Right lobe of liver (tissue), 6 donors: ENCODE measurements at regions not wholly inside any gene's neighbourhood (a gene's known extent, or its start where the extent isn't known, plus 50 kb on each side); places are given as distances from the start of the nearest gene placed in this dataset.

Source experiments
- ATAC-seq, 4 donors: fragments of 200-7000 bp; cut with Tn5 transposase; one replicate each; pipeline ENCODE4 v1.9.1; 2020; ENCODE audit warnings: mild to moderate bottlenecking in 4 of 4, moderate library complexity in 4 of 4
- DNase-seq, 3 donors: peaks; one replicate each; pipeline ENCODE4 v3.0.0-alpha.2; 2020
- H3K27ac ChIP-seq, 3 donors: fragments of 200-600 bp; one replicate each; pipeline ENCODE4 v1.8.0; 2022
- H3K27me3 ChIP-seq, 2 donors: fragments of 200-600 bp; one replicate each; pipeline ENCODE4 v1.8.0; 2022
- H3K36me3 ChIP-seq, 4 donors: fragments of 200-600 bp; sonication (generic) in 1 of 4; one replicate each; pipeline versions ENCODE4 v1.5.1 to v1.8.0; 2017 to 2022; ENCODE audit warnings: control low read depth in 1 of 4
- H3K4me1 ChIP-seq, 4 donors: fragments of 200-600 bp; sonication (generic) in 1 of 4; one replicate each; pipeline versions ENCODE4 v1.5.1 to v1.8.0; 2017 to 2022; ENCODE audit warnings: control low read depth in 1 of 4
- H3K4me3 ChIP-seq, 3 donors: fragments of 200-600 bp; one replicate each; pipeline ENCODE4 v1.8.0; 2022
- H3K9me3 ChIP-seq, 4 donors: fragments of 200-600 bp; sonication (generic) in 1 of 4; one replicate each; pipeline versions ENCODE4 v1.5.1 to v1.8.0; 2017 to 2022; ENCODE audit warnings: control low read depth in 1 of 4
- POLR2A ChIP-seq: fragments of 450-650 bp; IDR thresholded peaks from one replicate; pipeline ENCODE4 v1.6.1; 2017; ENCODE audit warnings: antibody characterized with exemption, mild to moderate bottlenecking
- WGBS: methylation state at CpG from one replicate; pipeline ENCODE4 v1.1.6; 2018; ENCODE audit warnings: low coverage, low lambda C conversion rate; ENCODE audit not compliant: insufficient coverage; ENCODE audit errors: missing lambda C conversion rate; 5-methylcytosine and 5-hydroxymethylcytosine counted together
- intact Hi-C, 2 donors: fragments of 100-400 bp; cut with DNase I; formaldehyde crosslinking; loops; one replicate each; pipeline versions ENCODE4 v1.11.2 to v1.14.1; 2022
- TF ChIP-seq, protein P1 (sequence below), 4 donors: fragments of 200-600 bp in 3 of 4; fragments of 450-650 bp in 1 of 4; IDR thresholded peaks; one replicate each; pipeline versions ENCODE4 v1.5.1 to v1.8.0; 2016 to 2022; ENCODE audit warnings: antibody characterized with exemption in 4 of 4, mild to moderate bottlenecking in 2 of 4
- donor health status: DM: no; HTN: yes; CAD: no.
- donor health status: DM: no; HTN: no; CAD: no.
- donor health status: DM: no; HTN: no; CAD: no.
- donor health status: DM: no; HTN: yes; CAD: no.
- donor health status: DM: no; HTN: yes; CAD: no.

DNA sequence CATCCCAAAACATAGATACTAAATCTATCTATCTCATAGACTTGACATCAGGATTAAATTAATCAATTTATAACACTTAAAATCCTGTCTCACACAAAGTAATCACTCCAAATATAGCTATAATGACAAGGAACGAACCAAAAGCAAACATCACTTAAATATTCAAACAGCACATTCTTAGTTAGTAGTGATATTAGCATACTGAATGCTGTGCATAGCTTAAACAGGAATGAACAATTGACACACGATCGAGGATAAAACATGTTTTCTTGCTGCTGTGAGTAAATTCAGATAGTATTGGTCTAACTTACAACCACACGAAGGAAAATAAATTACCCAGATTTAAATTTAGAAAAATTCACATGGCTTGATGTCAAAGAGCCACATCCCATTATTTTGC lies 58.9 kb upstream of the SNTG2 start:
- no peak for ATAC-seq
- Histone ChIP-seq H3K27ac (no peak overlapping the region), H3K4me1 (no peaks in the 10 kb centered on the region), H3K4me3 (no peak overlapping the region), H3K27me3 (no peaks in the 10 kb centered on the region), H3K9me3 (no peaks in the 10 kb centered on the region), H3K36me3 (no peaks in the 10 kb centered on the region)
- WGBS = 40% methylated on average over 4 of the region's 4 CpGs
- TF ChIP-seq POLR2A = no peak
- TF ChIP-seq, protein P1, sequence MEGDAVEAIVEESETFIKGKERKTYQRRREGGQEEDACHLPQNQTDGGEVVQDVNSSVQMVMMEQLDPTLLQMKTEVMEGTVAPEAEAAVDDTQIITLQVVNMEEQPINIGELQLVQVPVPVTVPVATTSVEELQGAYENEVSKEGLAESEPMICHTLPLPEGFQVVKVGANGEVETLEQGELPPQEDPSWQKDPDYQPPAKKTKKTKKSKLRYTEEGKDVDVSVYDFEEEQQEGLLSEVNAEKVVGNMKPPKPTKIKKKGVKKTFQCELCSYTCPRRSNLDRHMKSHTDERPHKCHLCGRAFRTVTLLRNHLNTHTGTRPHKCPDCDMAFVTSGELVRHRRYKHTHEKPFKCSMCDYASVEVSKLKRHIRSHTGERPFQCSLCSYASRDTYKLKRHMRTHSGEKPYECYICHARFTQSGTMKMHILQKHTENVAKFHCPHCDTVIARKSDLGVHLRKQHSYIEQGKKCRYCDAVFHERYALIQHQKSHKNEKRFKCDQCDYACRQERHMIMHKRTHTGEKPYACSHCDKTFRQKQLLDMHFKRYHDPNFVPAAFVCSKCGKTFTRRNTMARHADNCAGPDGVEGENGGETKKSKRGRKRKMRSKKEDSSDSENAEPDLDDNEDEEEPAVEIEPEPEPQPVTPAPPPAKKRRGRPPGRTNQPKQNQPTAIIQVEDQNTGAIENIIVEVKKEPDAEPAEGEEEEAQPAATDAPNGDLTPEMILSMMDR (IDR thresholded peaks at IDR 0.05) = no peak
- intact Hi-C loops = no loop called here
- DNase-seq = no peak

DNA sequence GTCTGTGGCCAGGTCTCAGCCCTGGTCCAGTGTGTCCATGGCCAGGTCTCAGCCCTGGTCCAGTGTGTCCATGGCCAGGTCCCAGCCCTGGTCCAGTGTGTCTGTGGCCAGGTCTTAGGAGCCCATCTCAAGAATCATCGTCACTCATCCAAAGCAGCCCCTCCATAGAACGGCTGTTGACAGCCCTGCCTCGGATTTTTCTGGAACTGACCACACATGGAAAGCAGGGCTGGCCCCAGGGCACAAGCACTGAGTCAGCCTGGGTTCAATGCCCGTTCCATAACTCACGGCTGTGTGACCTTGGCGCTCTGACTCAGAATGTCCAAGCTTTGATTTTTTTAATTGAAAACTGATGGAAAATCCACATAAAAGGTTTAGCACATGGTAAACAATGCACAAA lies 59.9 kb upstream of the SNTG2 start:
- Histone ChIP-seq H3K27me3 (no peaks in the 10 kb centered on the region), H3K27ac (no peak overlapping the region), H3K9me3 (no peaks in the 10 kb centered on the region), H3K4me3 (no peak overlapping the region), H3K36me3 (no peaks in the 10 kb centered on the region), H3K4me1 (no peaks in the 10 kb centered on the region)
- DNase-seq = no peak
- no peak for TF ChIP-seq POLR2A
- TF ChIP-seq, protein P1 (IDR thresholded peaks at IDR 0.05) = no peak
- WGBS = 37% methylated on average over 5 of the region's 6 CpGs
- no peak for ATAC-seq
- intact Hi-C loops = no loop called here

DNA sequence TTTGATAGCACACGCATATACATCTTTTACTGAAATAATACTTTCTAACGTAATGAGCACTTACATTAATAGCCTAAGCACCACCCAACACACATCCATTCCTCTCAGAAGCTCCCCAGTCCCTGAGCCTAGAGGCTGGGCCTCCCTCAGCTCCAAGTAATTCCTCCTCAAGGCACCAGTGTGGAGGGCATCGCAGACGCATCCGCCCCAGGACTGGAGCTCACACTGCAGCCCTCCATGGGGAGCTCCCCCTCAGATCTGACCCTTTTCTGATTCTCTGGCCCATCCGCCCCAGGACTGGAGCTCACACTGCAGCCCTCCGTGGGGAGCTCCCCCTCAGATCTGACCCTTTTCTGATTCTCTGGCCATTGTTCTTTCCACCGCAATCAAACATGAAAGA lies 60.4 kb upstream of the SNTG2 start:
- Histone ChIP-seq H3K4me1 (no peaks in the 10 kb centered on the region), H3K36me3 (no peaks in the 10 kb centered on the region), H3K4me3 (no peak overlapping the region), H3K27ac (no peak overlapping the region), H3K27me3 (no peaks in the 10 kb centered on the region), H3K9me3 (no peaks in the 10 kb centered on the region)
- DNase-seq = no peak
- intact Hi-C loops = no loop called here
- no peak for TF ChIP-seq POLR2A
- TF ChIP-seq, protein P1 (IDR thresholded peaks at IDR 0.05) = no peak
- ATAC-seq = no peak
- 59% methylated on average over 8 of the region's 8 CpGs for WGBS

DNA sequence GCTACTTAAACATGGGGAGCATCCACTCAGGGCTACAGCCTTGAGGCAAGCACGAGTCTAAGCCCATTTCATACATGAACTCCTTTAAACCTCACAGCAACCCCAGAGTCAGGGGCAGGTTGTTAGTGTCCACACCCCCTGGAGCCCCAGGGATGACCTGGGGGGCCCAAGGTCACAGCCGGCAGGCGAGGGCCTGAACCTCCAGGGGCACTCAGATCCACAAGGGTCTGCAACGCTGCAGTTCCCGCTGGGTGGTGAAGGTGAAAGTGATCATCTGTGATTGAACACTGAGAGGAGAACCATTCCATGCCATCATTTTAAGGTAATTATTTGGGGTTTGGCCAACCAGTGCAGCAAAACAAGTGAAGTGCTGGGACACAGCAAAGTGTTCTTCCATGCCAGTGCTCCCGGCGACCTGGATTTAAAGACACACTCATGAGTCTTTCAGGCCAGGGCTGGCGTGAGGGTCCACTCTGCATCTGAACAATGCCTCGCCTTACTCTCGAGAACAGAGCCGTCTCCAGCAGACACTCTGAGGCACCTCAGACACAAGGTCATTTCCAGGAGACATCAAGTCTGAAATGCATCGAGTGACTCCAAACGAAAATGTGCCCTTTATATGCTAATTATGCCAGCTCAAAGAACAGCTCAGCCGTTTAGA lies 61.6 kb upstream of the SNTG2 start:
- no peak for DNase-seq
- no peak overlapping the region for H3K27ac ChIP-seq
- TF ChIP-seq POLR2A = no peak
- TF ChIP-seq, protein P1 (IDR thresholded peaks at IDR 0.05) = no peak
- H3K36me3 ChIP-seq = no peaks in the 10 kb centered on the region
- intact Hi-C loops = no loop called here
- no peaks in the 10 kb centered on the region for H3K4me1 ChIP-seq
- no peak for ATAC-seq
- WGBS = 31% methylated on average over 11 of the region's 14 CpGs
- no peaks in the 10 kb centered on the region for H3K9me3 ChIP-seq
- H3K4me3 ChIP-seq = no peak overlapping the region
- H3K27me3 ChIP-seq = no peaks in the 10 kb centered on the region
